ENCODE measurements at regions not wholly inside any gene's neighbourhood (a gene's known extent, or its start where the extent isn't known, plus 50 kb on each side); places are given as distances from the start of the nearest gene placed in this dataset.

GRCh38 chr11:127118811-127119210 lies 118.2 kb upstream of the KIRREL3 start:
- Histone ChIP-seq H3K9me3 (ENCODE audit: control insufficient read depth, low read length) (no peaks in the 10 kb centered on the region), H3K9ac (ENCODE audit: low read length) (no peak overlapping the region), H3K27me3 (ENCODE audit: control insufficient read depth, insufficient read depth, low read length) (no peaks in the 10 kb centered on the region), H3K4me1 (ENCODE audit: control insufficient read depth, insufficient read depth, low read length) (no peaks in the 10 kb centered on the region), H3K4me3 (ENCODE audit: low read length) (no peak overlapping the region), H3K36me3 (ENCODE audit: control insufficient read depth, insufficient read depth, low read length) (no peaks in the 10 kb centered on the region)

- Histone ChIP-seq H3K9ac (ENCODE audit: low read length) (no peak overlapping the region), H3K36me3 (ENCODE audit: control insufficient read depth, insufficient read depth, low read length) (no peaks in the 10 kb centered on the region), H3K4me3 (ENCODE audit: low read length) (no peak overlapping the region), H3K4me1 (ENCODE audit: control insufficient read depth, insufficient read depth, low read length) (no peaks in the 10 kb centered on the region), H3K9me3 (ENCODE audit: control insufficient read depth, low read length) (no peaks in the 10 kb centered on the region), H3K27me3 (ENCODE audit: control insufficient read depth, insufficient read depth, low read length) (no peaks in the 10 kb centered on the region)
These were observed 116.7 kb upstream of the KIRREL3 start for GRCh38 chr11:127117231-127117739.

- Histone ChIP-seq H3K4me3 (ENCODE audit: low read length) (no peak overlapping the region), H3K27me3 (ENCODE audit: control insufficient read depth, insufficient read depth, low read length) (no peaks in the 10 kb centered on the region), H3K9ac (ENCODE audit: low read length) (no peak overlapping the region), H3K4me1 (ENCODE audit: control insufficient read depth, insufficient read depth, low read length) (no peaks in the 10 kb centered on the region), H3K36me3 (ENCODE audit: control insufficient read depth, insufficient read depth, low read length) (no peaks in the 10 kb centered on the region), H3K9me3 (ENCODE audit: control insufficient read depth, low read length) (no peaks in the 10 kb centered on the region)
These were observed 115.3 kb upstream of the KIRREL3 start for GRCh38 chr11:127115844-127116243.

GRCh38 chr11:127114035-127114434 lies 113.5 kb upstream of the KIRREL3 start:
- no peak overlapping the region for H3K4me3 ChIP-seq (ENCODE audit: low read length)
- H3K9me3 ChIP-seq (ENCODE audit: control insufficient read depth, low read length) = no peaks in the 10 kb centered on the region
- H3K27me3 ChIP-seq (ENCODE audit: control insufficient read depth, insufficient read depth, low read length) = no peaks in the 10 kb centered on the region

GRCh38 chr11:127110542-127110941 lies 110.0 kb upstream of the KIRREL3 start:
- Histone ChIP-seq H3K4me3 (ENCODE audit: low read length) (no peak overlapping the region), H3K36me3 (ENCODE audit: control insufficient read depth, insufficient read depth, low read length) (no peaks in the 10 kb centered on the region), H3K9ac (ENCODE audit: low read length) (no peak overlapping the region), H3K9me3 (ENCODE audit: control insufficient read depth, low read length) (no peaks in the 10 kb centered on the region), H3K4me1 (ENCODE audit: control insufficient read depth, insufficient read depth, low read length) (no peaks in the 10 kb centered on the region), H3K27me3 (ENCODE audit: control insufficient read depth, insufficient read depth, low read length) (no peaks in the 10 kb centered on the region)

More at GRCh38 chr11:127114035-127114434, 113.5 kb upstream of the KIRREL3 start:
- Histone ChIP-seq H3K9ac (ENCODE audit: low read length) (no peak overlapping the region), H3K4me1 (ENCODE audit: control insufficient read depth, insufficient read depth, low read length) (no peaks in the 10 kb centered on the region), H3K36me3 (ENCODE audit: control insufficient read depth, insufficient read depth, low read length) (no peaks in the 10 kb centered on the region)

GRCh38 chr11:127109796-127110480 lies 109.4 kb upstream of the KIRREL3 start:
- H3K4me1 ChIP-seq (ENCODE audit: control insufficient read depth, insufficient read depth, low read length) = no peaks in the 10 kb centered on the region
- H3K36me3 ChIP-seq (ENCODE audit: control insufficient read depth, insufficient read depth, low read length) = no peaks in the 10 kb centered on the region
- no peak overlapping the region for H3K9ac ChIP-seq (ENCODE audit: low read length)
- H3K27me3 ChIP-seq (ENCODE audit: control insufficient read depth, insufficient read depth, low read length) = no peaks in the 10 kb centered on the region
- H3K9me3 ChIP-seq (ENCODE audit: control insufficient read depth, low read length) = no peaks in the 10 kb centered on the region
- no peak overlapping the region for H3K4me3 ChIP-seq (ENCODE audit: low read length)

GRCh38 chr11:127108838-127109237 lies 108.3 kb upstream of the KIRREL3 start:
- no peak overlapping the region for H3K4me3 ChIP-seq (ENCODE audit: low read length)
- no peaks in the 10 kb centered on the region for H3K36me3 ChIP-seq (ENCODE audit: control insufficient read depth, insufficient read depth, low read length)
- no peaks in the 10 kb centered on the region for H3K4me1 ChIP-seq (ENCODE audit: control insufficient read depth, insufficient read depth, low read length)
- no peaks in the 10 kb centered on the region for H3K27me3 ChIP-seq (ENCODE audit: control insufficient read depth, insufficient read depth, low read length)
- H3K9me3 ChIP-seq (ENCODE audit: control insufficient read depth, low read length) = no peaks in the 10 kb centered on the region
- H3K9ac ChIP-seq (ENCODE audit: low read length) = no peak overlapping the region

- Histone ChIP-seq H3K9ac (ENCODE audit: low read length) (no peak overlapping the region), H3K9me3 (ENCODE audit: control insufficient read depth, low read length) (no peaks in the 10 kb centered on the region), H3K4me3 (ENCODE audit: low read length) (no peak overlapping the region), H3K27me3 (ENCODE audit: control insufficient read depth, insufficient read depth, low read length) (no peaks in the 10 kb centered on the region), H3K4me1 (ENCODE audit: control insufficient read depth, insufficient read depth, low read length) (no peaks in the 10 kb centered on the region), H3K36me3 (ENCODE audit: control insufficient read depth, insufficient read depth, low read length) (no peaks in the 10 kb centered on the region)
These were observed 106.4 kb upstream of the KIRREL3 start for GRCh38 chr11:127106938-127107337.

GRCh38 chr11:127105593-127106541 lies 105.3 kb upstream of the KIRREL3 start:
- Histone ChIP-seq H3K27me3 (ENCODE audit: control insufficient read depth, insufficient read depth, low read length) (no peaks in the 10 kb centered on the region), H3K4me3 (ENCODE audit: low read length) (no peak overlapping the region), H3K36me3 (ENCODE audit: control insufficient read depth, insufficient read depth, low read length) (no peaks in the 10 kb centered on the region), H3K9me3 (ENCODE audit: control insufficient read depth, low read length) (no peaks in the 10 kb centered on the region), H3K4me1 (ENCODE audit: control insufficient read depth, insufficient read depth, low read length) (no peaks in the 10 kb centered on the region), H3K9ac (ENCODE audit: low read length) (no peak overlapping the region)

- Histone ChIP-seq H3K27me3 (ENCODE audit: control insufficient read depth, insufficient read depth, low read length) (no peaks in the 10 kb centered on the region), H3K36me3 (ENCODE audit: control insufficient read depth, insufficient read depth, low read length) (no peaks in the 10 kb centered on the region), H3K4me3 (ENCODE audit: low read length) (no peak overlapping the region), H3K9me3 (ENCODE audit: control insufficient read depth, low read length) (no peaks in the 10 kb centered on the region), H3K4me1 (ENCODE audit: control insufficient read depth, insufficient read depth, low read length) (no peaks in the 10 kb centered on the region), H3K9ac (ENCODE audit: low read length) (no peak overlapping the region)
These were observed 103.2 kb upstream of the KIRREL3 start for GRCh38 chr11:127103586-127104388.

- Histone ChIP-seq H3K9ac (ENCODE audit: low read length) (no peak overlapping the region), H3K27me3 (ENCODE audit: control insufficient read depth, insufficient read depth, low read length) (no peaks in the 10 kb centered on the region), H3K9me3 (ENCODE audit: control insufficient read depth, low read length) (no peaks in the 10 kb centered on the region), H3K4me3 (ENCODE audit: low read length) (no peak overlapping the region), H3K36me3 (ENCODE audit: control insufficient read depth, insufficient read depth, low read length) (no peaks in the 10 kb centered on the region), H3K4me1 (ENCODE audit: control insufficient read depth, insufficient read depth, low read length) (no peaks in the 10 kb centered on the region)
These were observed 98.1 kb upstream of the KIRREL3 start for GRCh38 chr11:127098684-127099083.
